Smooth muscle cell (in vitro differentiated cells): ENCODE measurements at regions not wholly inside any gene's neighbourhood (a gene's known extent, or its start where the extent isn't known, plus 50 kb on each side); places are given as distances from the start of the nearest gene placed in this dataset.
"Not testable (repeated sequence)": the region's sequence is repeated elsewhere in the genome, so short reads cannot be mapped to it uniquely, and the experiment has no call there.

Source experiments
- DNase-seq: peaks from one replicate; lab custom pipeline; 2025; ENCODE audit not compliant: unreplicated experiment; lab: John Stamatoyannopoulos, UW
- H2AFZ ChIP-seq: fragments of 200-600 bp; sonication (generic); 2 replicates; pipeline ENCODE4 v1.6.0; 2016; ENCODE audit warnings: antibody characterized with exemption, low read depth, mild to moderate bottlenecking
- H3F3A ChIP-seq: fragments of 200-600 bp; sonication (generic); 2 replicates; pipeline ENCODE4 v1.6.0; 2017; ENCODE audit warnings: antibody characterized with exemption, low read depth
- H3K27ac ChIP-seq: fragments of 200-600 bp; sonication (generic); 2 replicates; pipeline ENCODE4 v1.5.1; 2016; ENCODE audit warnings: low read depth, mild to moderate bottlenecking
- H3K27me3 ChIP-seq: fragments of 200-600 bp; sonication (generic); 2 replicates; pipeline ENCODE4 v1.6.1; 2016; ENCODE audit warnings: low read depth, mild to moderate bottlenecking
- H3K36me3 ChIP-seq: fragments of 200-600 bp; sonication (generic); 2 replicates; pipeline ENCODE4 v1.5.1; 2016; ENCODE audit warnings: low read depth
- H3K4me1 ChIP-seq: fragments of 200-600 bp; sonication (generic); 2 replicates; pipeline ENCODE4 v1.5.1; 2016; ENCODE audit warnings: low read depth
- H3K4me2 ChIP-seq: fragments of 200-600 bp; sonication (generic); 2 replicates; pipeline ENCODE4 v1.6.0; 2016; ENCODE audit warnings: mild to moderate bottlenecking
- H3K4me3 ChIP-seq: fragments of 200-600 bp; sonication (generic); 2 replicates; pipeline ENCODE4 v1.5.1; 2016; ENCODE audit warnings: mild to moderate bottlenecking
- H3K79me2 ChIP-seq: fragments of 200-600 bp; sonication (generic); 2 replicates; pipeline ENCODE4 v1.6.0; 2016; ENCODE audit warnings: low read depth, mild to moderate bottlenecking
- H3K9ac ChIP-seq: fragments of 200-600 bp; sonication (generic); 2 replicates; pipeline ENCODE4 v1.6.0; 2016; ENCODE audit warnings: low read depth
- H3K9me3 ChIP-seq: fragments of 200-600 bp; sonication (generic); replicated peaks from 2 replicates; pipeline ENCODE4 v1.5.1; 2016; ENCODE audit warnings: low read depth
- H4K20me1 ChIP-seq: fragments of 200-600 bp; sonication (generic); 2 replicates; pipeline ENCODE4 v1.6.0; 2016; ENCODE audit warnings: low read depth
- CTCF ChIP-seq: fragments of 200-600 bp; sonication (generic); IDR thresholded peaks from 2 replicates; pipeline ENCODE4 v1.5.1; 2017; ENCODE audit warnings: borderline replicate concordance, mild to moderate bottlenecking, antibody characterized with exemption; ENCODE audit not compliant: insufficient read depth, poor library complexity, severe bottlenecking
- WGBS: methylation state at CpG from one replicate; pipeline ENCODE4 v1.1.7; 2016; ENCODE audit warnings: low lambda C conversion rate; 5-methylcytosine and 5-hydroxymethylcytosine counted together

GRCh38 chr4:66794390-66795034 is 750.8 kb downstream of the CENPC start:
- DNase-seq, result no peak
- no peaks in the 10 kb centered on the region for H3F3A ChIP-seq
- no peak overlapping the region for H3K9ac ChIP-seq
- H3K27me3 ChIP-seq, result no peaks in the 10 kb centered on the region
- H3K27ac ChIP-seq, result no peak overlapping the region
- no peaks in the 10 kb centered on the region for H3K36me3 ChIP-seq
- no peaks in the 10 kb centered on the region for H3K79me2 ChIP-seq
- no peaks in the 10 kb centered on the region for H4K20me1 ChIP-seq
- no peaks in the 10 kb centered on the region for H3K4me1 ChIP-seq
- H2AFZ ChIP-seq, result no peak overlapping the region
- H3K4me3 ChIP-seq, result no peak overlapping the region
- WGBS, result 84% methylated on average over 3 of the region's 3 CpGs
- no peak for TF ChIP-seq CTCF
- no peak overlapping the region for H3K4me2 ChIP-seq
- H3K9me3 ChIP-seq, result no peaks in the 10 kb centered on the region

DNA sequence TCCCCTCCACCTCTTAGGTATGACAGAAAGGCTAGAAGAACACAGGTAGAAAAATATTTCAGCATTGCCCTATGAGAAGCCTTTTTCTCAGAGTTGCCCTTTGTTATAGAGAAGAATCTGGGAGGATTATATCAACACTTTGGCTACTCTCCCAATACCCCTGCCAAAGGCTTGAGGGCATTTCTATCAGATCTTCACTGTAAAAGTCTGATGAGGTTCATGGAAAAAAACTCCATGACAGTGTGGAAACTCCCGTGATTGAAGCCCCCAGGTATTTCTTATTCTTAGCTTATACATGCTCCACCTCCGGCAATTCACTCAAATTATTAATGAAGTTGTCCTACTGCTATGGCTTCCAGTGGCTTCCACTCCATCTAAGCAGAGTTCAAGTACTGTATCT is 753.6 kb downstream of the CENPC start:
- 85% methylated on average over 2 of the region's 2 CpGs for WGBS

GRCh38 chr4:66785479-66785878 is 759.8 kb downstream of the CENPC start:
- no peaks in the 10 kb centered on the region for H3K36me3 ChIP-seq
- no peak overlapping the region for H3K9ac ChIP-seq
- no peak overlapping the region for H3K27ac ChIP-seq
- WGBS, result 91% methylated on average over 2 of the region's 2 CpGs
- no peaks in the 10 kb centered on the region for H4K20me1 ChIP-seq
- H2AFZ ChIP-seq, result no peak overlapping the region
- H3K9me3 ChIP-seq, result no peaks in the 10 kb centered on the region
- H3K4me2 ChIP-seq, result no peak overlapping the region
- no peak for TF ChIP-seq CTCF
- no peaks in the 10 kb centered on the region for H3K27me3 ChIP-seq
- H3K4me1 ChIP-seq, result no peaks in the 10 kb centered on the region
- no peak for DNase-seq
- H3K4me3 ChIP-seq, result no peak overlapping the region
- no peaks in the 10 kb centered on the region for H3K79me2 ChIP-seq
- H3F3A ChIP-seq, result no peaks in the 10 kb centered on the region

More for the DNA sequence above, 753.6 kb downstream of the CENPC start:
- H3K27ac ChIP-seq, result no peak overlapping the region
- H3K4me1 ChIP-seq, result no peaks in the 10 kb centered on the region
- H3K9ac ChIP-seq, result no peak overlapping the region
- no peaks in the 10 kb centered on the region for H3K36me3 ChIP-seq
- no peaks in the 10 kb centered on the region for H3K9me3 ChIP-seq
- H3K4me2 ChIP-seq, result no peak overlapping the region
- H3F3A ChIP-seq, result no peaks in the 10 kb centered on the region
- TF ChIP-seq CTCF, result no peak
- H3K4me3 ChIP-seq, result no peak overlapping the region
- no peak overlapping the region for H2AFZ ChIP-seq
- no peaks in the 10 kb centered on the region for H3K27me3 ChIP-seq
- no peak for DNase-seq
- H3K79me2 ChIP-seq, result no peaks in the 10 kb centered on the region
- H4K20me1 ChIP-seq, result no peaks in the 10 kb centered on the region

- not testable (repeated sequence) for H3K36me3 ChIP-seq, H3K79me2 ChIP-seq, H2AFZ ChIP-seq, H3K9me3 ChIP-seq, H3K4me1 ChIP-seq, H3K27me3 ChIP-seq, H3K4me3 ChIP-seq, H3K27ac ChIP-seq, DNase-seq, H3K4me2 ChIP-seq, H3K9ac ChIP-seq, H3F3A ChIP-seq, H4K20me1 ChIP-seq
- 95% methylated on average over 18 of the region's 18 CpGs for WGBS
Measured at GRCh38 chr4:66782751-66783150, 762.6 kb downstream of the CENPC start.
